NB4 (cell line): ENCODE measurements at regions not wholly inside any gene's neighbourhood (a gene's known extent, or its start where the extent isn't known, plus 50 kb on each side); places are given as distances from the start of the nearest gene placed in this dataset.

ENCODE experiments used
- CTCF ChIP-seq: IDR thresholded peaks from one replicate; pipeline ENCODE4 v1.5.1; 2012; ENCODE audit warnings: low read depth, low read length
- MAX ChIP-seq: IDR thresholded peaks from 2 replicates; pipeline ENCODE4 v1.6.1; 2011; ENCODE audit warnings: low read depth, low read length

GRCh38 chr12:118582863-118583262 lies 206.5 kb downstream of the SUDS3 start:
- TF ChIP-seq CTCF (no peak), MAX (no peak)
